Uterus (tissue), 2 donors: ENCODE measurements at regions not wholly inside any gene's neighbourhood (a gene's known extent, or its start where the extent isn't known, plus 50 kb on each side); places are given as distances from the start of the nearest gene placed in this dataset.

ENCODE experiments used
- CTCF ChIP-seq, 4 experiments: fragments of 200-600 bp in 2 of 4; fragments of 450-650 bp in 2 of 4; sonication (generic) in 2 of 4; IDR thresholded peaks; one replicate each; pipeline ENCODE4 v1.5.1; 2016 to 2019; ENCODE audit warnings: antibody characterized with exemption in 4 of 4, mild to moderate bottlenecking in 2 of 4, moderate library complexity in 1 of 4
- POLR2A ChIP-seq, 2 donors: fragments of 450-650 bp; IDR thresholded peaks; one replicate each; pipeline ENCODE4 v1.6.1; 2016; ENCODE audit warnings: antibody characterized with exemption in 2 of 2, mild to moderate bottlenecking in 1 of 2, moderate library complexity in 1 of 2

GRCh38 chr18:68179811-68180210, 535.1 kb downstream of the TMX3 start:
- no peak for TF ChIP-seq CTCF (IDR thresholded peaks at IDR 0.05)
- no peak for TF ChIP-seq POLR2A (IDR thresholded peaks at IDR 0.05)
